ENCODE measurements at regions not wholly inside any gene's neighbourhood (a gene's known extent, or its start where the extent isn't known, plus 50 kb on each side); places are given as distances from the start of the nearest gene placed in this dataset.

DNA sequence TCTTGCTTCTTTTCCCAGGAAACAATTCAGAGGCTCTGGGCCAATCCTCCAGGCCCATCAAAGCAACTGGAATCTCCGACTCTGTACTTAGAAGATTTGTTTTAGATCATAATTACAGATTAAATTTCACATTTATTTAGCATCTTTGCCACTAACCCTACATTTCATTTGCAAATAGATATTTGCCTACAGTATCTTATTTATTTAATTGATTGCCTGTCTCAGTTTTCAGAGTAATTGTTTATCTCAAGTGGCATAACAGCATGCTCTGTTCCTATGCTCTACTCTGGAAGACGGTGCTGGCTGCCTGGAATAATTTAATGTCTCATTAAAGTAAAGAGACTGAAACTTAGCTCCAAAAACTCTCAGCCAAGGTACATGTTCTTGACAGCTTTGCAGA is 213.4 kb downstream of the HNMT start:
- TF ChIP-seq, protein P1, sequence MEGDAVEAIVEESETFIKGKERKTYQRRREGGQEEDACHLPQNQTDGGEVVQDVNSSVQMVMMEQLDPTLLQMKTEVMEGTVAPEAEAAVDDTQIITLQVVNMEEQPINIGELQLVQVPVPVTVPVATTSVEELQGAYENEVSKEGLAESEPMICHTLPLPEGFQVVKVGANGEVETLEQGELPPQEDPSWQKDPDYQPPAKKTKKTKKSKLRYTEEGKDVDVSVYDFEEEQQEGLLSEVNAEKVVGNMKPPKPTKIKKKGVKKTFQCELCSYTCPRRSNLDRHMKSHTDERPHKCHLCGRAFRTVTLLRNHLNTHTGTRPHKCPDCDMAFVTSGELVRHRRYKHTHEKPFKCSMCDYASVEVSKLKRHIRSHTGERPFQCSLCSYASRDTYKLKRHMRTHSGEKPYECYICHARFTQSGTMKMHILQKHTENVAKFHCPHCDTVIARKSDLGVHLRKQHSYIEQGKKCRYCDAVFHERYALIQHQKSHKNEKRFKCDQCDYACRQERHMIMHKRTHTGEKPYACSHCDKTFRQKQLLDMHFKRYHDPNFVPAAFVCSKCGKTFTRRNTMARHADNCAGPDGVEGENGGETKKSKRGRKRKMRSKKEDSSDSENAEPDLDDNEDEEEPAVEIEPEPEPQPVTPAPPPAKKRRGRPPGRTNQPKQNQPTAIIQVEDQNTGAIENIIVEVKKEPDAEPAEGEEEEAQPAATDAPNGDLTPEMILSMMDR (conservative IDR thresholded peaks at IDR 0.05) = no peak
- TF ChIP-seq EZH2 (IDR thresholded peaks at IDR 0.05; ENCODE audit: low read depth) = no peak
